Lower leg skin (tissue), 4 donors: ENCODE measurements at regions not wholly inside any gene's neighbourhood (a gene's known extent, or its start where the extent isn't known, plus 50 kb on each side); places are given as distances from the start of the nearest gene placed in this dataset.
"Not testable (repeated sequence)": the region's sequence is repeated elsewhere in the genome, so short reads cannot be mapped to it uniquely, and the experiment has no call there.

Source experiments
- DNase-seq, 2 donors: peaks; one replicate each; pipeline ENCODE4 v3.0.0-alpha.2; 2019; ENCODE audit warnings: low spot score in 2 of 2
- H3K4me3 ChIP-seq: fragments of 200-600 bp; sonication (generic); 2 replicates; pipeline ENCODE4 v1.5.1; 2017; ENCODE audit warnings: mild to moderate bottlenecking, low read depth; ENCODE audit not compliant: poor library complexity, severe bottlenecking
- CTCF ChIP-seq, 3 donors: fragments of 450-650 bp; IDR thresholded peaks; one replicate each; pipeline ENCODE4 v1.5.1; 2016; ENCODE audit warnings: antibody characterized with exemption in 3 of 3, mild to moderate bottlenecking in 3 of 3, moderate library complexity in 2 of 3
- POLR2A ChIP-seq, 2 donors: fragments of 450-650 bp; IDR thresholded peaks; one replicate each; pipeline ENCODE4 v1.6.1; 2016 to 2017; ENCODE audit warnings: antibody characterized with exemption in 2 of 2, mild to moderate bottlenecking in 1 of 2, moderate library complexity in 1 of 2
- WGBS, 2 donors: methylation state at CpG; one replicate each; pipeline ENCODE4 v1.1.5; 2018; 5-methylcytosine and 5-hydroxymethylcytosine counted together
- intact Hi-C: fragments of 100-400 bp; cut with DNase I; formaldehyde crosslinking; loops from one replicate; pipeline ENCODE4 v1.15.0; 2023; ENCODE audit warnings: low total_unique reads

GRCh38 chr6:86502497-86502896 lies 434.8 kb upstream of the HTR1E start:
- no peak overlapping the region for H3K4me3 ChIP-seq
- intact Hi-C loops, result no loop called here
- 51 to 74% methylated on average over 3 of the region's 3 CpGs for WGBS, 2 donors
- no peak for TF ChIP-seq CTCF (IDR thresholded peaks at IDR 0.05)
- TF ChIP-seq POLR2A (IDR thresholded peaks at IDR 0.05), result no peak
- DNase-seq, result no peak

GRCh38 chr6:86500035-86500434 lies 437.3 kb upstream of the HTR1E start:
- no peak for TF ChIP-seq POLR2A (IDR thresholded peaks at IDR 0.05)
- no peak for TF ChIP-seq CTCF (IDR thresholded peaks at IDR 0.05)
- DNase-seq, result no peak
- 58 to 64% methylated on average over 2 of the region's 2 CpGs for WGBS, 2 donors
- no peak overlapping the region for H3K4me3 ChIP-seq
- intact Hi-C loops, result no loop called here

- 34 to 38% methylated on average over 3 of the region's 3 CpGs for WGBS, 2 donors
- H3K4me3 ChIP-seq, intact Hi-C loops, DNase-seq: not testable (repeated sequence)
Observed at GRCh38 chr6:86489042-86489441, 448.3 kb upstream of the HTR1E start.

GRCh38 chr6:86487660-86488221 lies 449.6 kb upstream of the HTR1E start:
- DNase-seq, result no peak
- WGBS, 2 donors, result 91 to 95% methylated on average over 2 of the region's 2 CpGs
- H3K4me3 ChIP-seq, result no peak overlapping the region
- TF ChIP-seq CTCF (IDR thresholded peaks at IDR 0.05), result no peak
- TF ChIP-seq POLR2A (IDR thresholded peaks at IDR 0.05), result no peak
- intact Hi-C loops, result no loop called here

GRCh38 chr6:86478316-86478715 lies 459.0 kb upstream of the HTR1E start:
- H3K4me3 ChIP-seq, DNase-seq, intact Hi-C loops: not testable (repeated sequence)
- WGBS, 2 donors, result 89 to 93% methylated on average over 10 of the region's 10 CpGs

- intact Hi-C loops, result no loop called here
- TF ChIP-seq POLR2A (IDR thresholded peaks at IDR 0.05) (no peak), CTCF (IDR thresholded peaks at IDR 0.05) (no peak)
- no peak for DNase-seq
- WGBS, 2 donors, result 45 to 54% methylated on average over 9 of the region's 9 CpGs
- H3K4me3 ChIP-seq, result no peak overlapping the region
Observed at GRCh38 chr6:86477500-86478148, 459.7 kb upstream of the HTR1E start.

GRCh38 chr6:86476311-86476710 lies 461.0 kb upstream of the HTR1E start:
- no peak overlapping the region for H3K4me3 ChIP-seq
- intact Hi-C loops, result no loop called here
- 72 to 78% methylated on average over 4 of the region's 4 CpGs for WGBS, 2 donors
- DNase-seq, result no peak
- TF ChIP-seq POLR2A (IDR thresholded peaks at IDR 0.05) (no peak), CTCF (IDR thresholded peaks at IDR 0.05) (no peak)
